ENCODE measurements at regions not wholly inside any gene's neighbourhood (a gene's known extent, or its start where the extent isn't known, plus 50 kb on each side); places are given as distances from the start of the nearest gene placed in this dataset.

DNA sequence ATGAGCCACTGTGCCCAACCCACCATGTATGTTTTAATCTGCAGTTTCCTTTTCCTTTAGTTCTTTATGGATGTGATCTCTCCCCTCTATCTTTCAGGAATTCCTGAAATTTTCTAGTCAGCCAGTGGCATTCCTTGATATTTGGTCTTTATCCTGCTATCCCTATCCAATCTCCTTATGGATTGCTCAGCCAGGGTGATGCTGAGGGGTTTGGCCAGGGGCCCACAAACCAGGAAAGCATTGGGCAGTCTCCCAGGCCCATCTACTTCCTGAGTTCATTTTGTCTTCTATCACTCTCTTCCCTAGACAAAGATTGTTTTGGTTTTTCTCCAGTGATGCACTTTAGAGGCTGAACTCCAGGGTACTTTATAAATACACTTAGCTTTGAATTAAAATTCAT is 115.9 kb downstream of the KATNIP start:
- TF ChIP-seq, protein P1, sequence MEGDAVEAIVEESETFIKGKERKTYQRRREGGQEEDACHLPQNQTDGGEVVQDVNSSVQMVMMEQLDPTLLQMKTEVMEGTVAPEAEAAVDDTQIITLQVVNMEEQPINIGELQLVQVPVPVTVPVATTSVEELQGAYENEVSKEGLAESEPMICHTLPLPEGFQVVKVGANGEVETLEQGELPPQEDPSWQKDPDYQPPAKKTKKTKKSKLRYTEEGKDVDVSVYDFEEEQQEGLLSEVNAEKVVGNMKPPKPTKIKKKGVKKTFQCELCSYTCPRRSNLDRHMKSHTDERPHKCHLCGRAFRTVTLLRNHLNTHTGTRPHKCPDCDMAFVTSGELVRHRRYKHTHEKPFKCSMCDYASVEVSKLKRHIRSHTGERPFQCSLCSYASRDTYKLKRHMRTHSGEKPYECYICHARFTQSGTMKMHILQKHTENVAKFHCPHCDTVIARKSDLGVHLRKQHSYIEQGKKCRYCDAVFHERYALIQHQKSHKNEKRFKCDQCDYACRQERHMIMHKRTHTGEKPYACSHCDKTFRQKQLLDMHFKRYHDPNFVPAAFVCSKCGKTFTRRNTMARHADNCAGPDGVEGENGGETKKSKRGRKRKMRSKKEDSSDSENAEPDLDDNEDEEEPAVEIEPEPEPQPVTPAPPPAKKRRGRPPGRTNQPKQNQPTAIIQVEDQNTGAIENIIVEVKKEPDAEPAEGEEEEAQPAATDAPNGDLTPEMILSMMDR (IDR thresholded peaks at IDR 0.05; ENCODE audit: low read depth, low read length): no peak
- H3K27ac ChIP-seq: no peak overlapping the region
- DNase-seq: no peak
- no peaks in the 10 kb centered on the region for H3K9me3 ChIP-seq (ENCODE audit: severe bottlenecking)
- no peak overlapping the region for H3K4me3 ChIP-seq (ENCODE audit: low read depth, low read length)
- H3K27me3 ChIP-seq (ENCODE audit: insufficient read depth, low read depth, severe bottlenecking): no peaks in the 10 kb centered on the region
- H3K36me3 ChIP-seq: no peaks in the 10 kb centered on the region

GRCh38 chr16:27670071-27670810 is 120.3 kb downstream of the KATNIP start:
- no peak overlapping the region for H3K4me3 ChIP-seq (ENCODE audit: low read depth, low read length)
- no peaks in the 10 kb centered on the region for H3K9me3 ChIP-seq (ENCODE audit: severe bottlenecking)
- peaks cover 2% of the 10 kb centered on the region for H3K36me3 ChIP-seq
- DNase-seq: no peak
- no peak overlapping the region for H3K27ac ChIP-seq
- H3K27me3 ChIP-seq (ENCODE audit: insufficient read depth, low read depth, severe bottlenecking): no peaks in the 10 kb centered on the region
- TF ChIP-seq, protein P1 (IDR thresholded peaks at IDR 0.05; ENCODE audit: low read depth, low read length): no peak

DNA sequence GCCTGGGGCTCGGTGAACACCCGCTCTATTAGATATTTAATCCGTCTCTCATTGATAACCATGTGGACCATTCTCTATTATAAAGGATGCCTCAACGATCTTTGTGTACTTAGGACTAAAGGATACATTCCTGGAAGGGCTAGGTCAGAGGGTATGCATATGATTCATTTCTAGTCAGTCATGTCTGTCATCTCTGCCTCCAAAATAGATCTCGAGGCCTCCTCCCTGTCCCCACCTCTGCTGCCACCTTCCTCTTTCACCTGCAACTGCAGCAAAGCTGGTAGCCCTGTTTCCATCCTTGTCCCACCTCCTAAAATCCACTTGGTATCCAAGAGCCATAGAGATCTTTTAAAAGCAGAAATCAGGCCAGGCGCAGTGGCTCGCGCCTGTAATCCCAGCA is 121.5 kb downstream of the KATNIP start:
- no peak for DNase-seq
- H3K27me3 ChIP-seq (ENCODE audit: insufficient read depth, low read depth, severe bottlenecking): no peaks in the 10 kb centered on the region
- no peak overlapping the region for H3K27ac ChIP-seq
- H3K4me3 ChIP-seq (ENCODE audit: low read depth, low read length): no peak overlapping the region
- H3K9me3 ChIP-seq (ENCODE audit: severe bottlenecking): no peaks in the 10 kb centered on the region
- peaks cover 2% of the 10 kb centered on the region for H3K36me3 ChIP-seq
- TF ChIP-seq, protein P1 (IDR thresholded peaks at IDR 0.05; ENCODE audit: low read depth, low read length): peak; percentile 23; the same call in 1 of the 2 replicates

GRCh38 chr16:27676839-27677238 is 126.9 kb downstream of the KATNIP start:
- no peak overlapping the region for H3K27ac ChIP-seq
- DNase-seq: no peak
- no peaks in the 10 kb centered on the region for H3K27me3 ChIP-seq (ENCODE audit: insufficient read depth, low read depth, severe bottlenecking)
- no peaks in the 10 kb centered on the region for H3K9me3 ChIP-seq (ENCODE audit: severe bottlenecking)
- peaks cover 21% of the 10 kb centered on the region for H3K36me3 ChIP-seq
- no peak overlapping the region for H3K4me3 ChIP-seq (ENCODE audit: low read depth, low read length)
- TF ChIP-seq, protein P1 (IDR thresholded peaks at IDR 0.05; ENCODE audit: low read depth, low read length): no peak

DNA sequence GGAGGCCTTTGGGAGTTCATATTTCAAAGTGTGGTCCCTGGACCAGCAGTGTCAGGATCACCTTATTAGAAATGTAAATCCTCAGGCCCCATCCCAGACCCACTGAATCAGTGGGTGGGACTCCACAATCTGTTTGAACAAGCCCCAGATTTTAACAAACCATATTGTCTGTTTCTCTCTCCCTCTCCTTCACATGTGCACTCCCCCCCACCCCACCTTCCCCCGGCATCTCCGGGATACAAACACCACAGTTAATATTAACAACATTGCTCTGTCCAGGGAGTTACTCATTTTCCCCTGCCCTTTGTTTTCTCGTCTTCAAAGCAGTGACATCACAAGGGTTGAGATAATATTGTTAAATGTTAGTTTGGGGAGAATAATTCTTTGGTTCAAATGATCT is 127.3 kb downstream of the KATNIP start:
- H3K4me3 ChIP-seq (ENCODE audit: low read depth, low read length): no peak overlapping the region
- H3K27me3 ChIP-seq (ENCODE audit: insufficient read depth, low read depth, severe bottlenecking): no peaks in the 10 kb centered on the region
- no peak for DNase-seq
- no peaks in the 10 kb centered on the region for H3K9me3 ChIP-seq (ENCODE audit: severe bottlenecking)
- H3K36me3 ChIP-seq: peaks cover 26% of the 10 kb centered on the region
- no peak overlapping the region for H3K27ac ChIP-seq
- TF ChIP-seq, protein P1 (IDR thresholded peaks at IDR 0.05; ENCODE audit: low read depth, low read length): no peak

DNA sequence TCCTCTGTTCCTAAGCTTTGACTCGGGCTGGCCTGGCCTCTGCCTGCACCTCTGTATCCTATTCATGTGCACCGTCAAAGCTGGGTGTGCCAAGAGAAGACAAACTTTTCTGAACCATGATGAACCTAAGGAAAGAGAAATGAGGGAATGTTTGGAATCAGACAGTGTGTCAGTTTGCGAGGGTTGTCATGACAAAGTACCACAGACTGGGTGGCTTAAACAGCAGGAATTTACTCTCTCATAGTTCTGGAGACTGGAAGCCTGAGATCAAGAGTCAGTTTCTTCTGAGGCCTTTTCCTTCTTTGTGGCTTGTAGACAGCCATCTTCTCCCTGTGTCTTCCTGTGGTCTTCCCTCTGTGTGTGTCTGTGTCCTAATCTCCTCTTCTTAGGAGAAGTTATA is 129.0 kb downstream of the KATNIP start:
- no peak overlapping the region for H3K4me3 ChIP-seq (ENCODE audit: low read depth, low read length)
- no peak overlapping the region for H3K27ac ChIP-seq
- H3K27me3 ChIP-seq (ENCODE audit: insufficient read depth, low read depth, severe bottlenecking): no peaks in the 10 kb centered on the region
- DNase-seq: no peak
- peaks cover 28% of the 10 kb centered on the region for H3K36me3 ChIP-seq
- no peaks in the 10 kb centered on the region for H3K9me3 ChIP-seq (ENCODE audit: severe bottlenecking)
- TF ChIP-seq, protein P1 (IDR thresholded peaks at IDR 0.05; ENCODE audit: low read depth, low read length): no peak
